CD4-positive, alpha-beta T cell treated with Interleukin-4 for 4 hours (primary cell): ENCODE measurements at regions not wholly inside any gene's neighbourhood (a gene's known extent, or its start where the extent isn't known, plus 50 kb on each side); places are given as distances from the start of the nearest gene placed in this dataset.
"Not testable (repeated sequence)": the region's sequence is repeated elsewhere in the genome, so short reads cannot be mapped to it uniquely, and the experiment has no call there.

Experiments
- DNase-seq: peaks from one replicate; pipeline ENCODE4 v3.0.0-alpha.2; 2020

DNA sequence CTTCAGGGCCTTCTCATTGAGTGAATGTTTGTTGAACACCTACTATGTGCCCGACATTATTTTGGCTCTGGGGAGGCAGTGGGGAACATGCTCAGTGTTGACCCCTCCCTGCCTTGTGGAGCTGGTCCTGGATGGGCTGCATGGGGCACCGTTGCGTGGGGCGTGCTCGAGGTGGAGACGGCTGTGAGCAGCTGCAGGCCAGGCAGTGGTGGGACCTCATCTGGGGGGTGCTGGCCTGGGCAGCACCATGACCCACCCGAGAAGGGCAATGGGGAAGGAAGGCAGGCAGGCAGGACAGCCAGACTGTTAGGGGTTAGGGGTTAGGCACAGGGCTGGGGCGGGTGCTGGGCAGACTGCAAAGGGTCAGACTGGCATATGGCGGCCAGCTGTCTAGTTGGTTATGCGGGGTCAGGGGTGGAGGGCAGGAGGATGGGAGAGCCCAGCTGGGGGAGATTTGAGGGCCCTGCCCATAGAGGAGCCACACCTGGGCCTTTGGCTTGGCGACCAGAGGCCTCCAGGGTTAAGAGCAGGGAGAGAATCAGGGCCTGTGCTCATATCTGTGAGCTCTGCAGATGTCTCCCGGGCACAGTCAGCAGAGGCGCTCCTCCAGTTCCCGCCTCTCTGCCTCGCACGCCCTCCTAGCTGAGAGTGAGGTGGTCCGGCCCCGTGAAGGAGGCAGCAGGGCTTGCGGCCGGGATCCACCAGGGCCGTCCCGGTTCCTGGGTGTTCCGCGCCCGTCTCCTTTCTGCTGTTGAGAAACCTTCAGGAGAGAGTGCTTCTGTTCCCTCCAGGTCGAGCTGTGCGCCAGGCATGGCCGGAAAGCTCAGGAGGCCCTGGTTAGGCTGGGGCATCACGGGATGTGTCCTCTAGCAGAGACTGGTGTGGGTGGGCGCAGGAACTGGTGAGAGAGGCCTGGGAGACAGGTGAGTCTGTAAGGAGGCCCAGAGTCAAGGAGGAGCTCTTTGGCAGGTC, 73.3 kb downstream of the RGS12 start:
- no peak for DNase-seq

DNA sequence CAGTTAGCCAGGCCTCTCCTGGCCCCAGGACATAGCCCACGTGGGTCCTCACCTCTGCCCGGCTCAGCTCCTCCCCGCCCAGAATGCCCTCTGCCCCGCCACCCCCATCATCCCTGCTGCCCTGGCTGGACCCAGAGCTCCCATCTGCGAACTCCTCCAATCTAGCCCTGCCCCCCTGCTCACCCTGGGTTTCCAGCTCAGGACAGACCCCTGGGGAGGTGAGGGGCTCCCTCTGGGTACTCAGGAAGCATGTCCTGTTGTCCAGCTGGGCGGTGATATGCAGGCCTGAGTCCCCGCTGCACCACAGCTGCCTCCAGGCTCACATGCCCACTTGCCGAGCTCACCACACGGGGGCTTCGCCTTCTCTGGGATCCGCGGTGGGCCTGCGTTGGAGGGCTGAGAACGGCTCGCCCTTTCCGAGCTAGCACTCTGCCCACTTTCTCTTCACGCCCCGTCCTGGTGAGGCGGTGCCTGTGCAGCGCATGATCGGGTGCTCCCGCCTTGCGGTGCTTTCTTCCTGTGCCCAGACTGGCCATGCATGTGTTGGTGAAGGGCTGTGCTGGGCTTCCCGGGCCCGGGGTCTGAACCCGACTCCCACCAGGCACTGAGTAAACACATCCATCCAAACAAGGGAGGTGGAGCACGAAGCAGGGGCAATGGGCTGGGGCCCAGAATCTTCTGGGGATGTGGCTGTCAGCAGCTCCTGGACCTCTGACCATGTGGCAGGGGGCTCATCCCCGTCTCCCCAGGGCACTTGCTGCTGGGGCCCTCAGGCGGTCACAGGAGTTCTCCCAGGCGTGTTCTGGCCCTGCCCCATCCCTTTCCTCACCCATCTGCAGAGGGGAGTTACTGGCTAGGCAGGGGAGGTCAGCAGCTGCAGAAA, 74.3 kb downstream of the RGS12 start:
- DNase-seq = no peak

DNA sequence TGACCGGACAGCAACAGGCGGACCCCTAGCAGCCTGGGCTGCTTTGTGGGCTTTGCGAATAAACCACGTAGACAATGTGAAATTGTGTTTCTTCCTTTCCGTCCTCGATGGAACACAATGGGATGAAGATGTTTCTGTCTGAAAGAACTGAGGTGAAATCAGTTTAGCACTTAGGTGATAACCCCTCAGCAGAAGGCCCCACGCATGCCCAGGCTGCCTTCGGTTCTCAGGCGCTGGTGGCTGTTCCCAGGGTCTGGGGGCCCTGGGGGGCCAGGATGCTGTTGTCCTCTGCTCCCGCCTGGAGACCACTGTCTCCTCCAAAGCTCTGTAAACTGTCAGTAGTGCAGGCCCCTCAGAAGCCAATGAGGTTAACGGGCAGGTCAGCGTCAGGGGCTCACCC, 73.9 kb upstream of the HGFAC start:
- DNase-seq = no peak

DNA sequence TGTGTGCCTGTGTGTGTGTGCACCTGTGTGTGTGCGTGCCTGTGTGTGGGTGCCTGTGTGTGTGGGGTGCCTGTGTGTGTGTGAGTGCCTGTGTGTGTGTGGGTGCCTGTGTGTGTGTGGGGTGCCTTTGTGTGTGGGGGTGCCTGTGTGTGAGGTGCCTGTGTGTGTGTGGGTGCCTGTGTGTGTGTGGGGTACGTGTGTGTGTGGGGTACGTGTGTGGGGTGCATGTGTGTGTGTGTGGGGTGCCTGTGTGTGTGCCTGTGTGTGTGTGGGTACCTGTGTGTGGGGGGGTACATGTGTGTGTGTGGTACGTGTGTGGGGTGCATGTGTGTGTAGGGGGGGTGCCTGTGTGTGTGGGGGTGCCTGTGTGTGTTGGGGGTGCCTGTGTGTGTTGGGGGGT, 73.4 kb upstream of the HGFAC start:
- DNase-seq = no peak

DNA sequence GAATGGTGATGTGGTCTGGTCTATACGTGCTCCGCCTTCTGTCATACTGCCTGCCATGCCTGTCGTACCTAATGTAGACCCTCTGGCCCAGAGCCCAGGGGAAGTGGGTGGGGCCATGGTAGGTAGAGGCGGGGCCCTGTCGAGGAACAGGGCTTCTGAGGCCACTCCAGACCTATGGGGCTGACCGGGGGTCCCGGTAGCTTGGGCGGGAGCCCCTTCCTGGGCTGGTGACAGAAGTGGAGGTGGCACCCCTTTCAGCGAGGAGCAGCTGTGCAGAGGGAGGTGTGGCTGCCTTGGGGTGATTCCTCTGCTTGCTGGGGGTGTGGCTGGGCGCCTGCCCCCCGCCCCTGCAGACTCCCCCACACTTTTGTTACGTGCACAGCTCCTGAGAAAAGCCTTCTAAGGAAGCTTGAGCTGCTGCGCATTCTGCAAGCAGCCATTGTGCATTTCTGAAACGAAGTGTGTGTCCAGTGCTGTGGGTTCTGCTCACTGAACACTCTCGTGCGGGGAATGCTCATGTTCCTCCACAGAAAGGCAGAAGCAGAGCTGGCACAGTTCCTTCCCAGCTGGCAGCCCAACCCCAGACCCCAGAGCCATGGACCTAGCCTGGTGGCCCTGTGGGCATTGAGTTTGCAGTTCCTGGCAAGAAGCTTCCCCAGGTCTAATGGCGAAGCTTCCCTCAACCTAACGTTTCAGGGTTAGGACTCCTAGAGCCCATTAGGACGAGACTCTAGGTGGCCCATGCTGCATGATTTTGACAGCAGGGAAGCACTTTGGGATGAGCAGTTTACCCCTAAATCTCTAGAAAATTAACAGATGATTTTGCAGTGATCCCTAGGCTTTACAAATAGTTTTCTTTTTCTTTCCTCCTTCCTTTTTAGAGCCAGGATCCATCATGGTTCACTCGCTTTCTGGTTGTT, 72.7 kb upstream of the HGFAC start:
- no peak for DNase-seq

DNA sequence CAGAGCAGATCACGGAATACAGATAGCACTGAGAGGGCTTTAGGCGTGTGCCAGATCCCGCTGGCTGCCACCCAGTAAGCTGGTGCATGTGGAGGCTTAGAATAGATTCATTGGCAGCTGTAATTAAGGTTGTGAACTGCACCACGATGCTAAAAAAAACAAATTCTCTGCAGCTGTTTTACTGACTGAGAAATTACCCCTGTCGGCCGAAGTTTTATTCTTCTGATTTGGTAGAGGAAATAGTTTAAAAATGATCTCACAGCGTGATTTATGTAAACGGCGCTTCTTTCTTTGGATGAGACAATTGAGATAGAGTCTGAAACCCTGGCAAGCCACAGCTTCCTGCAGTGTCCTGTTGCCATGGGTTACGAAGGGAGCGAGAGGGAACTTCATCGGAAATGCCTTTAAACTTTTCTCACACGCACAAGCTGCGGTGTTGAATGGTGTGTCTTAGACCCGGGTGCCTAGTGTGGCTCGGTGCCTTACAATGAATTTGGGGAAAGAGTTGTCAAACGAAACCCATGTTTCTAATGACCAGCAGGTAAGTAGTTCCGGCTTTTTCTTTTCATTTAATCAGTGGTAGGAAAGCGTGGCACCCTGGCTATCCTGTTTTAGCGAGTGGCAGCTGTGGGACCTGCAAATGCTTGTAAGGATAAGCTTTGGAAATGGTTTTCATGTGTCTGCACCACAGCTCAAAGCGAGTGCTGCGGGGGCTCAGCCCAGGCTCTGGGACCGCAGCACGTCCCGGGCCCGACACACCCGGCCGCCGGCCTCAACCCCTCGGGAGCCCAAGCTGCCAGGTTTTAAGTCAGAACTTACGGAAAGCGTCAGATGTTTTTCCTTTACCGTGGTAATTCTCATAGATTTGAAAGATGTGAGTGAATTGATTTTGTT, 71.7 kb upstream of the HGFAC start:
- DNase-seq = peak; percentile 52

DNA sequence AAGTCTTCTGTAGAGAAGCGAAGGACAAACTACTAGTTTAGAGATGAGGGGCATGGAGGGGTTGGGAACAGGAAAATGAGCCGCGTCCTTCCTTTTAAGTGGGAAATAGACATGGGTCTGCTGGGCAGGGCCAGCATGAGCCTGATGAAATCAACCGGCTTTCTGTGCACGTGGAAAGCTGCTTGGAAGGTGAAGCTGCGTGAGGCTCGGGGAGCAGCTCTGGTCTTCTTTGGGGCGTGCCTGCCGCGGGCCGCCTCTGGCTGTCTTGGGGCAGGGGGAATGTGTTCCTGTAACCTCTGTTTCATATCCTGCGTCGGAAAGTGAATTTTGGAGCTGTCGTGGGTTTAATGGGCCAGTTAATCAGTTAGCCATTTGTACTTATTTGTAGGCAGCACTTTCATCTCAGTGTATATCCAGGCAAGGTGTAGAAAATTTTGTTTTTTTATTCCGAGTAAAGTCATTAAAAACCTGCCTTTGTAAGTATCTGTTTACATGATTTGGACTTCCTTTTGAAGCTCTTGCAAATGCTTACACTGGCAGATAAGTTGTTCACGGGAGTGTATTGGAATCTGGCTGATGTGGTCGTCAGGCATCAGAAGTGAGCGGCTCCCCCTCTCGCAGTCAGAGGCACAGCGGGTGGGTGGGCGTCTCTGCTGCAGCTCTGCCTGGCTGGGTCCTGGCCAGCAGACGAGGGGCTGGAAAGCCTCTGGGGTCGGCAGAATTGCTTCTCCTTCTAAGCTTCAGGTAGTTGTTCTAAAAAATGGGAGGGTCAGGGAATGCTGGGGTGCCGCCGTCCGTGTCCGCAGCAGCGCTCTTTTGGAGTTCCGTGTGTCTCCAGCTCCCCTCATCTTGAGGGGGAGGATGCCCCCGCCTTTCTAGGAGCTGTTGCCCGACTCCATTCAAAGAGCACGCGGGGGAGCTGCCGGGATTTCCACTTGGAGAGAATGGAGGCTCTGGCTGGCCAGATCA, 70.5 kb upstream of the HGFAC start:
- no peak for DNase-seq

DNA sequence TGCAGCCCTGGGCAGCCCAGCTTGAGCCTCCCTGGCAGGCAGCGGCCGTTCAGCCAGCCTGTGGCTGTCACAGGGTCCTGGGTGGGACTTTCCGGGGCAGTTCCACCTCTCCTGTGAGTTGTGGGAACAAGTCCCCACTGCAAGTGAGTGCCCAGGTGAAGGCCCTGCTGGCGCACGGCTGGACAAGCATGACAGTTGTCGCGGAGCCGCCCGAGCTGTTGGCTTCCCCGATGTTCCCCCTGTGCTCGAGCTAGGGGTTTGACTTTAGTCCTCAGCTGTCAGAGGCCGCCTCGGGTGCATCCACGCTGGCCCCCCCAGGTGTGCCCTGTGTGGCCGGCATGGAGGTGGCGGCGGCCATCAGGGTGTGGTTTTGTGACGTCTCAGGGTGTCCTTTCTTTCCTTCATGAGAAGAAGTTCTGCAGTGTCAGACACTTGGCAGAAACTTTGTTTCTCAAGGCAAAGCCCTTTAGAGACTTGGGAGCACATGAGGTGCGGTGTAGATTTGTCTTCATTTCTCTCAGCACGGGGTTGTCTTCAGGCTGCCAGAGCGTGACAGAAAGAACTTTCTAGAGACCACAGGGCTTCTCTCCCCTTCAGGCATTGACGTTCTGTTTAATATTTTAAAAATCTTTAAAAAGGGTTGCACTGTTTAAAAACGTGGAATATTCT, 69.4 kb upstream of the HGFAC start:
- DNase-seq = no peak

DNA sequence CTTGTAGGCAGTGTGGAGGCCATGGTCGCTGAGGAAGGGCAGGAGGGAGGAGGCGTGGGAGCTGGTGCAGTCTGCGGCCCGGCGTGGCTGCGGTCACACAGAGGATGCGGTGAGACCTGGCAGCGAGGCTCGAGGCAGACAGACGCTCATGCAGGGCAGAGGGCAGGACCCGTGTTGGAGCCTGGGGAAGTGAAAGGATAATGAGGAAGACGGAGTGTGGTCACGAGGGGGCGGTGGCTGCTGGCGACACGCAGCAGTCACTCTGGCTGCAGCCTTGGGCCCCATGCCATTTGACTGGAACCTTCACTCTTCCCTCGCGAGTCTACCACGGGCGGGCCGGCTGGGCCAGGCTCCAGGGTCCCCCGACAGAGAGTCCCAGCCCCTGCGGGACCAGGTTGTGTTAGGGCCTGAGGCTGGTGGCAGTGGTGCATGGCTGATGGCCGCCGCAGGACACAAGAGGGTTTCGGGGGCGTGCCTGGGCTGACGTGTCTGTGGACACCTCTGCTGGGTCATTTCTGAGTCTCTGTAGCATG, 68.8 kb upstream of the HGFAC start:
- peak; percentile 19 for DNase-seq

DNA sequence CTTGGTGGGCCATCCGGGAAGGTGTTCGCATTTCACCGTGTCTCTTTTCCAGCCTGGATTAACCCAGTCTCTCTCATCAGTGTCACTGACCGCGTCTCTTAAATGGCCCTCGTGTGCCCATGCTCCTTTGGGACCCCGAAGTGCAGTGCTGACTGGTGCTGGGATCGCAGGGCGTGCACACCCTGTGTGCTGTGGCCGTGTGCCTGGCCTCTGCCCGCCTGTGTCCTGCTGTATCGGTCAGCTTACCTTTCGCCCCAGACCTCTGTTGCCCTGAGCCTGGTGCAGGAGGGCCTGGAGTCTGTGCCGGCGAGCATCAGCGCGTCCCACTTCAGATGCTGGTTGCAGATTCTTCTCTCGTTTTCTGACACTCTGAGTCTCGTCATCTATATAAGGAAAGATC, 68.3 kb upstream of the HGFAC start:
- no peak for DNase-seq

DNA sequence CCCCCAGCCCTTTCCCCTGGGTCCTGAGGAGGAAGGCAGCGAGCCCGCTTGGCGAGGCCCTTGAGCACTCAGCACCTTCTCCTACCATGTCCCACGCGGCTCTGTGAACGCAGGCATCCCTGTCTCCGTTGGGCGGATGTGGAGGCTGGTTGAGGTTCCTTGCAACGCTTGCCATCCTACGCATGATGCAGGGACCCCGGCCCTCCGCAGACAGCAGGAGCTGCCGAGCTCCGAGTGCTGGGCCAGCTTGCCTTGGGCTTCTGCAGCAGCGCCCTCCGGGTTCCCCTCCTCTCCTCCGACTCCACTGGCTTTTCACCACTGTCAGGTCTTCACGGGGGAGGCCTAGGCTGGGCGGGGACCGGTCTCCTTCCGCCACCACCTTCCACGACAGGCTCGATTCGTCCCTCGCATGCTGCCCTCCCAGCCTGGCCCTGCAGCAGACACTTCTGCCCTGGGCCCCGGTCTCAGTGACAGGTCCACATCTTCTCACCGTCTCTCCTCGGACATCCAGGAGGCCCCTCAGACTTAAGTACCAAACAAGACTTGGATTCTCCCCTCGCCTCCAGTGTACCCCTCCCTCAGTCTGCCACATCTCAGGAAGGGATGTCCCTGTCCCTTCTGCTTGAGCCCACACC, 67.6 kb upstream of the HGFAC start:
- DNase-seq = no peak

DNA sequence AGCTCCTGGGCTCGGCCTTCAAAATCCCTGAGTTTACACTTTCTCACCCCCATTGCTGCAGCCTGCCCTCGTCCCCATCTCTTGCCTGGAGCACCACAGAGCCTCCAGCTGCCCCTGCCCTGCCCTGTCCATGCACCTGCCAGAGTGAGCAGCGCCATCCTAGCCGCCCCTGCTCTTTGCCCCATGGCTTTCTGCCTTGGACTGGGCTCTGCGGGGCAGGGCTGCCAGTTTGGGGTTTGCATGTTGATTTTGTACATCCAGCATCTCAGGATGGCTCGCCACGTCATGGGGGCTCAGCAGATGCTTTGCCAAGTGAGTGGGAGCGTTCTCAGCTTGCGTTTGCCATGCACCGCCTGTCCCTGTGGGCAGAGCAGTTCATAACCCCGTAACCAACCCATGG, 67.1 kb upstream of the HGFAC start:
- no peak for DNase-seq

DNA sequence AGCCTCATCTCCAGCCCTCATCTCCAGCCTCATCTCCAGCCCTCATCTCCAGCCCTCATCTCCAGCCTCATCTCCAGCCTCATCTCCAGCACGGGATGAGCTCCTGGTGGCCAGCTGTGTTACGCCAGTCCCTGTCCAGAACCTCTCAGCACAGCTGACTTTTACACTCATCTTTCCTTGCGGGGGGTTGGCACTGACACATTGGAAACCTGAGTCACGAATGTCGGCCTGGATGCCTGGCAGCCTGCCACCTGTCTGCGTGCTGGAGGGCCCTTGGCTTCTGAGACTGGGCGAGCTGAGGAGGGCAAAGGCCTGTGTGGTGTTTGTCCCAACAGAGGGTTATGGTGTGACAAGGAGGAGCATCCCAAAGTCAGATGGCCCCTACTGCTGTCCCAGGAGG, 66.1 kb upstream of the HGFAC start:
- no peak for DNase-seq

DNA sequence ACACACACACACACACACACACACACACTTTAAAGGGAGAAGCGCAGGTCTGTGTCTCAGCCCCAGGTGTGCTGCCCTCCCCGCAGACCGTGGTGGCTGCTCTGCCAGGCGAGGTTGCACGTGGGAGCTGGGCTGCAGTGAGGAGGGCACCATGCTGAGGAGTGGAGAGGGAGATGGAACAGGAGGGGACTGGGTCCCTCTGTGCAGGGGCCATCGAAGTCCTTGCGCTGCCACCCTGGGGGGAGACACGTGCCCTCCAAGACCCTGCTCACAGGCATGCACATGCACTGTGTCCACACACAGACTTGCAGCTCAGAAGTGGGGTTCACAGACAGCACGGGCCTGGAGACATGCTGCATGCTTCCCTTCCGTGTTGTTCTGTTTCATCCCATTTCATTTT, 65.5 kb upstream of the HGFAC start:
- no peak for DNase-seq

DNA sequence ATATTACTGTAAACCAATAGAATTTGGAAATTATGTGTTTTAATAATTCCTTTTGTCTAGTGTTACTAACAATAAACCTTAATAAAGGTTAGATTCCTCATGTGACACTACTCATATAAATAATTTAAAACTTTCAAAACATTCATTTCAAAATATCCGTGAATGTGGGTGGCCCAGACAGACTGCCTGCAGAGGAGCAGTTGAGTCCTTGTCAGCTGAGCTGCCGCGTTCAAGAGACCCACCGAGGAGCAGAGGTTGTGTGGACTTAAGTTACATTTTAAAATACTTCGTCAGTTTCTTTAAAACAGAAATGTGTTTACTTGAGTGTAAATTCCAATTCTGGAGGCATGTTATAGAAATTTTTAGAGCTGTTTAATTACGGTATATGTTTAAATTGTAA, 64.2 kb upstream of the HGFAC start:
- no peak for DNase-seq

DNA sequence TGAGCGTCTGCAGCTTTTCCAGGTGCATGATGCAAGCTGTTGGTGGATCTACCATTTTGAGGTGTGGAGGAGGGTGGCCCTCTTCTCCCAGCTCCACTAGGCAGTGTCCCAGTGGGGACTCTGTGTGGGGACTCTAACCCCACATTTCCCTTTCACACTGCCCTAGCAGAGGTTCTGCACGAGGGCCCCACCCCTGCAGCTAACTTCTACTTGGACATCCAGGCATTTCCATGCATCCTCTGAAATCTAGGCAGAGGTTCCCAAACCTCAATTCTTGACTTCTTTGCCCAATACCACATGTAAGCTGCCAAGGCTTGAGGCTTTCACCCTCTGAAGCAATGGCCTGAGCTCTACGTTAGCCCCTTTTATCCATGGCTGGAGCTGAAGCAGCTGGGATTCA, 61.4 kb upstream of the HGFAC start:
- not testable (repeated sequence) for DNase-seq

DNA sequence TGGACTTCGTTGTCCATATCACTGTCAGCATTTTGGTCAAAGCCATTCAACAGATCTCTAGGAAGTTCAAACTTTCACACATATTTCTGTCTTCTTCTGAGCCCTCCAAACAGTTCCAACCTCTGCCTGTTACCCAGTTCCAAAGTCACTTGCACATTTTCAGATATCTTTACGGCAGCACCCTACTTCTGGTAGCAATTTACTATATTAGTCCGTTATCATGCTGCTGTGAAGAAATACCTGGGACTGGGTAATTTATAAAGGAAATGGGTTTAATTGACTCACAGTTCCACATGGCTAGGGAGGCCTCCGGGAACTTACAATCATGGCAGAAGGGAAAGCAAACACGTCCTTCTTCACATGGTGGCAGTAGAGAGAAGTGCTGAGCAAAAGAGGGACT, 60.6 kb upstream of the HGFAC start:
- DNase-seq = not testable (repeated sequence)

DNA sequence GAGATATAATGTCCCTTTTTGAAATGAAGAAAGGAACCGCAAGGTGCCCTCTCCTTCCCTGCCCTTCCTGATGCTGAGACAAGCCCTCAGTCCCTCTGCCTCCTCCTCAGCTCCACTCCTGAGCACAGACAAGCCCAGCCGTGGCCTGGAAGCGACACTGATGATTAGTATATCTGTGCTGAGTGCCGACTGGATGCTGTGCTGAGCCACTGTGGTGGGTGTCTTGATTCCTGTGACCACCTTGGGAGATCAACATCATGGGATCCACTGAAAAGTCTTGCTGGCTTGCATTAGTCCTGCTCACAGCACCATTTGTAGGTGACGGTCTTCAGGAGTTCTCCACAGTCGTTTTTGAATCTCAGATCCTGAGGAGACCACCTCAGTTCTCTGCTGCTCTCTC, 59.5 kb upstream of the HGFAC start:
- no peak for DNase-seq

DNA sequence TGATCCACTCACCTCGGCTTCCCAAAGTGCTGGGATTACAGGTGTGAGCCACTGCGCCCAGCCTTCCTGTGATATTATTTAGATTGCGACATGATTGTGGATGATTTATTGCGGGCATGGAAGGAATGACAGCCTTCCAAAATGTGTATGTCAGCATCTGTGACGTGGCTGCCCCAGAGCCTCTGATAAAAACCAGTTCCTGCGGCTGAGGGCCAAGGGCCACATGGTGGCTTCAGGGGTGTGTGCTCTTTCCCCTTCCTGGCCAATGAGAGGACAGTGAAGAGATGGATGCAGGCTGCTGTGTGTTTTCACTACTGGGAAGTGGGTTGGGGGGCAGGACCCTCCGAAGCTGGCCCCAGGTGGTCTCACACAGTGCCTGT, 57.4 kb upstream of the HGFAC start:
- DNase-seq = no peak
